SK-N-SH (cell line): ENCODE measurements at regions not wholly inside any gene's neighbourhood (a gene's known extent, or its start where the extent isn't known, plus 50 kb on each side); places are given as distances from the start of the nearest gene placed in this dataset.

ENCODE experiments used
- CTCF ChIP-seq: fragments of 200-600 bp; sonication (generic); IDR thresholded peaks from 2 replicates; pipeline ENCODE4 v1.6.1; 2017; ENCODE audit warnings: antibody characterized with exemption, mild to moderate bottlenecking, moderate library complexity
- ELF1 ChIP-seq: IDR thresholded peaks from 2 replicates; pipeline ENCODE4 v1.4.0; 2012
- EZH2phosphoT487 ChIP-seq: fragments of 200-600 bp; sonication (generic); IDR thresholded peaks from 2 replicates; pipeline ENCODE4 v1.6.1; 2017; ENCODE audit warnings: low read depth, mixed run types, mild to moderate bottlenecking, antibody characterized with exemption, moderate library complexity, borderline replicate concordance
- FOXM1 ChIP-seq: IDR thresholded peaks from 2 replicates; pipeline ENCODE4 v1.4.0; 2012; ENCODE audit warnings: low read depth, mild to moderate bottlenecking
- GATA2 ChIP-seq: sonication (generic); formaldehyde crosslinking; IDR thresholded peaks from 2 replicates; pipeline ENCODE4 v1.5.0; 2020; ENCODE audit warnings: mild to moderate bottlenecking, missing genetic modification reagents
- MXI1 ChIP-seq: IDR thresholded peaks from 2 replicates; pipeline ENCODE4 v1.6.1; 2012; ENCODE audit warnings: mild to moderate bottlenecking, low read depth, low read length, improper control_type of control experiment
- POLR2AphosphoS5 ChIP-seq: IDR thresholded peaks from 2 replicates; pipeline ENCODE4 v1.6.1; 2012; ENCODE audit warnings: low read depth, low read length
- RAD21 ChIP-seq: IDR thresholded peaks from 2 replicates; pipeline ENCODE4 v1.6.1; 2012; ENCODE audit warnings: mild to moderate bottlenecking, low read length
- SIN3A ChIP-seq: IDR thresholded peaks from 2 replicates; pipeline ENCODE4 v1.6.1; 2012; ENCODE audit warnings: low read depth, mild to moderate bottlenecking, low read length, moderate library complexity, borderline replicate concordance
- SMC3 ChIP-seq: IDR thresholded peaks from 2 replicates; pipeline ENCODE4 v1.6.1; 2012; ENCODE audit warnings: low read depth, low read length, improper control_type of control experiment
- ZBTB33 ChIP-seq: IDR thresholded peaks from 2 replicates; pipeline ENCODE4 v1.4.0; 2012; ENCODE audit warnings: low read depth, borderline replicate concordance

GRCh38 chr6:144615870-144616269 lies 330.7 kb downstream of the UTRN start:
- TF ChIP-seq CTCF = no peak
- TF ChIP-seq ZBTB33 = no peak
- TF ChIP-seq SIN3A = no peak
- TF ChIP-seq POLR2AphosphoS5 = no peak
- TF ChIP-seq EZH2phosphoT487 = no peak
- TF ChIP-seq FOXM1 = no peak
- no peak for TF ChIP-seq ELF1
- no peak for TF ChIP-seq MXI1
- TF ChIP-seq RAD21 = no peak
- TF ChIP-seq GATA2 = no peak
- TF ChIP-seq SMC3 = no peak
